BE2C (cell line): ENCODE measurements at regions not wholly inside any gene's neighbourhood (a gene's known extent, or its start where the extent isn't known, plus 50 kb on each side); places are given as distances from the start of the nearest gene placed in this dataset.

ENCODE experiments used
- DNase-seq: peaks from one replicate; pipeline ENCODE4 v3.0.0-alpha.2; 2020
- H3K27me3 ChIP-seq: fragments of 250-450 bp; sonication (Bioruptor Pico); 2 replicates; pipeline ENCODE4 v1.5.1; 2020; ENCODE audit warnings: mild to moderate bottlenecking
- H3K36me3 ChIP-seq: fragments of 250-450 bp; sonication (Bioruptor Pico); 2 replicates; pipeline ENCODE4 v1.5.1; 2020; ENCODE audit warnings: mild to moderate bottlenecking
- H3K4me1 ChIP-seq: fragments of 250-450 bp; sonication (Bioruptor Pico); 2 replicates; pipeline ENCODE4 v1.5.1; 2020
- H3K4me3 ChIP-seq: 2 replicates; pipeline ENCODE4 v1.5.1; 2011; ENCODE audit warnings: low read depth, low read length
- H3K9me3 ChIP-seq: fragments of 250-450 bp; sonication (Bioruptor Pico); 2 replicates; pipeline ENCODE4 v1.5.1; 2020
- CTCF ChIP-seq: IDR thresholded peaks from 2 replicates; pipeline ENCODE4 v1.5.1; 2012; ENCODE audit warnings: mild to moderate bottlenecking, low read depth, low read length

GRCh38 chr13:107458269-107458668 is 757.1 kb downstream of the LIG4 start:
- Histone ChIP-seq H3K9me3 (no peaks in the 10 kb centered on the region), H3K4me3 (no peak overlapping the region), H3K27me3 (no peaks in the 10 kb centered on the region), H3K4me1 (peaks cover 3% of the 10 kb centered on the region), H3K36me3 (no peaks in the 10 kb centered on the region)
- no peak for TF ChIP-seq CTCF
- no peak for DNase-seq

- no peaks in the 10 kb centered on the region for H3K36me3 ChIP-seq
- H3K4me1 ChIP-seq: peaks cover 3% of the 10 kb centered on the region
- H3K4me3 ChIP-seq: no peak overlapping the region
- TF ChIP-seq CTCF: no peak
- H3K9me3 ChIP-seq: no peaks in the 10 kb centered on the region
- H3K27me3 ChIP-seq: no peaks in the 10 kb centered on the region
- DNase-seq: no peak
Measured at GRCh38 chr13:107457686-107458085, 757.6 kb downstream of the LIG4 start.

- no peaks in the 10 kb centered on the region for H3K27me3 ChIP-seq
- H3K36me3 ChIP-seq: no peaks in the 10 kb centered on the region; the same call in 1 of the 2 replicates
- DNase-seq: no peak
- no peak for TF ChIP-seq CTCF
- H3K4me3 ChIP-seq: no peak overlapping the region
- H3K4me1 ChIP-seq: peaks cover 8% of the 10 kb centered on the region
- H3K9me3 ChIP-seq: no peaks in the 10 kb centered on the region
Measured at GRCh38 chr13:107456431-107456830, 758.9 kb downstream of the LIG4 start.

- no peak for DNase-seq
- H3K4me1 ChIP-seq: peaks cover 11% of the 10 kb centered on the region
- no peaks in the 10 kb centered on the region for H3K27me3 ChIP-seq
- no peaks in the 10 kb centered on the region for H3K9me3 ChIP-seq
- no peak overlapping the region for H3K4me3 ChIP-seq
- TF ChIP-seq CTCF: no peak
- no peaks in the 10 kb centered on the region; the same call in 1 of the 2 replicates for H3K36me3 ChIP-seq
Measured at GRCh38 chr13:107452833-107453232, 762.5 kb downstream of the LIG4 start.

GRCh38 chr13:107450931-107451330 is 764.4 kb downstream of the LIG4 start:
- no peak for TF ChIP-seq CTCF
- H3K36me3 ChIP-seq: no peaks in the 10 kb centered on the region; the same call in 1 of the 2 replicates
- H3K27me3 ChIP-seq: no peaks in the 10 kb centered on the region
- peaks cover 11% of the 10 kb centered on the region for H3K4me1 ChIP-seq
- peak; percentile 55 for DNase-seq
- peak overlapping the region; percentile 19; the same call in 1 of the 2 replicates for H3K4me3 ChIP-seq
- H3K9me3 ChIP-seq: no peaks in the 10 kb centered on the region

GRCh38 chr13:107450431-107450830 is 764.9 kb downstream of the LIG4 start:
- H3K36me3 ChIP-seq: no peaks in the 10 kb centered on the region; the same call in 1 of the 2 replicates
- no peak overlapping the region for H3K4me3 ChIP-seq
- DNase-seq: no peak
- peaks cover 11% of the 10 kb centered on the region for H3K4me1 ChIP-seq
- H3K27me3 ChIP-seq: no peaks in the 10 kb centered on the region
- no peaks in the 10 kb centered on the region for H3K9me3 ChIP-seq
- TF ChIP-seq CTCF: no peak
